IPS-15b (cell line): ENCODE measurements at regions not wholly inside any gene's neighbourhood (a gene's known extent, or its start where the extent isn't known, plus 50 kb on each side); places are given as distances from the start of the nearest gene placed in this dataset.
"Not testable (repeated sequence)": the region's sequence is repeated elsewhere in the genome, so short reads cannot be mapped to it uniquely, and the experiment has no call there.

Experiments used
- H3K27me3 ChIP-seq: one replicate; pipeline ENCODE4 v1.6.1; 2013; ENCODE audit warnings: low read length; ENCODE audit not compliant: control insufficient read depth, insufficient read depth
- H3K36me3 ChIP-seq: one replicate; pipeline ENCODE4 v1.6.1; 2013; ENCODE audit warnings: low read length; ENCODE audit not compliant: control insufficient read depth, insufficient read depth
- H3K4me1 ChIP-seq: one replicate; pipeline ENCODE4 v1.6.1; 2013; ENCODE audit warnings: mild to moderate bottlenecking, low read length; ENCODE audit not compliant: control insufficient read depth, insufficient read depth
- H3K4me3 ChIP-seq: one replicate; pipeline ENCODE4 v1.5.1; 2013; ENCODE audit warnings: low read depth, low read length
- H3K9ac ChIP-seq: one replicate; pipeline ENCODE4 v1.6.1; 2013; ENCODE audit warnings: low read depth, mild to moderate bottlenecking, low read length
- H3K9me3 ChIP-seq: one replicate; pipeline ENCODE4 v1.6.1; 2013; ENCODE audit warnings: mild to moderate bottlenecking, low read length; ENCODE audit not compliant: control insufficient read depth, insufficient read depth

GRCh38 chr4:138435046-138435445 is 192.9 kb upstream of the SLC7A11 start:
- H3K27me3 ChIP-seq, H3K36me3 ChIP-seq, H3K9me3 ChIP-seq, H3K9ac ChIP-seq, H3K4me3 ChIP-seq, H3K4me1 ChIP-seq: not testable (repeated sequence)

GRCh38 chr4:138428611-138429010 is 186.5 kb upstream of the SLC7A11 start:
- no peak overlapping the region for H3K9ac ChIP-seq
- peaks cover 4% of the 10 kb centered on the region for H3K9me3 ChIP-seq
- H3K27me3 ChIP-seq, result no peaks in the 10 kb centered on the region
- H3K4me3 ChIP-seq, result no peak overlapping the region
- H3K36me3 ChIP-seq, result no peaks in the 10 kb centered on the region
- H3K4me1 ChIP-seq, result no peaks in the 10 kb centered on the region

GRCh38 chr4:138426786-138427185 is 184.6 kb upstream of the SLC7A11 start:
- Histone ChIP-seq H3K9me3 (no peaks in the 10 kb centered on the region), H3K27me3 (no peaks in the 10 kb centered on the region), H3K36me3 (no peaks in the 10 kb centered on the region), H3K4me3 (no peak overlapping the region), H3K4me1 (no peaks in the 10 kb centered on the region), H3K9ac (no peak overlapping the region)

- H3K36me3 ChIP-seq, result no peaks in the 10 kb centered on the region
- no peaks in the 10 kb centered on the region for H3K27me3 ChIP-seq
- H3K9ac ChIP-seq, result no peak overlapping the region
- H3K4me1 ChIP-seq, result no peaks in the 10 kb centered on the region
- no peak overlapping the region for H3K4me3 ChIP-seq
- H3K9me3 ChIP-seq, result no peaks in the 10 kb centered on the region
Measured at GRCh38 chr4:138420471-138420870, 178.3 kb upstream of the SLC7A11 start.

- Histone ChIP-seq H3K4me3 (no peak overlapping the region), H3K9me3 (no peaks in the 10 kb centered on the region), H3K4me1 (no peaks in the 10 kb centered on the region), H3K9ac (no peak overlapping the region), H3K27me3 (no peaks in the 10 kb centered on the region), H3K36me3 (no peaks in the 10 kb centered on the region)
Measured at GRCh38 chr4:138414202-138414601, 172.1 kb upstream of the SLC7A11 start.

- Histone ChIP-seq H3K9me3 (no peaks in the 10 kb centered on the region), H3K36me3 (no peaks in the 10 kb centered on the region), H3K4me3 (no peak overlapping the region), H3K4me1 (peaks cover 7% of the 10 kb centered on the region), H3K27me3 (no peaks in the 10 kb centered on the region), H3K9ac (no peak overlapping the region)
Measured at GRCh38 chr4:138413273-138413672, 171.1 kb upstream of the SLC7A11 start.

GRCh38 chr4:138412847-138413246 is 170.7 kb upstream of the SLC7A11 start:
- peaks cover 7% of the 10 kb centered on the region for H3K4me1 ChIP-seq
- H3K27me3 ChIP-seq, result no peaks in the 10 kb centered on the region
- H3K36me3 ChIP-seq, result no peaks in the 10 kb centered on the region
- no peaks in the 10 kb centered on the region for H3K9me3 ChIP-seq
- no peak overlapping the region for H3K4me3 ChIP-seq
- no peak overlapping the region for H3K9ac ChIP-seq

- Histone ChIP-seq H3K4me1 (peaks cover 7% of the 10 kb centered on the region), H3K9ac (no peak overlapping the region), H3K9me3 (no peaks in the 10 kb centered on the region), H3K36me3 (no peaks in the 10 kb centered on the region), H3K4me3 (no peak overlapping the region), H3K27me3 (no peaks in the 10 kb centered on the region)
Measured at GRCh38 chr4:138410266-138410665, 168.1 kb upstream of the SLC7A11 start.

- H3K4me1 ChIP-seq, result peaks cover 7% of the 10 kb centered on the region
- H3K9ac ChIP-seq, result no peak overlapping the region
Measured at GRCh38 chr4:138409670-138410069, 167.5 kb upstream of the SLC7A11 start.

GRCh38 chr4:138408758-138409157 is 166.6 kb upstream of the SLC7A11 start:
- H3K4me3 ChIP-seq, result no peak overlapping the region
- no peaks in the 10 kb centered on the region for H3K36me3 ChIP-seq
- no peaks in the 10 kb centered on the region for H3K27me3 ChIP-seq
- no peaks in the 10 kb centered on the region for H3K9me3 ChIP-seq
- no peak overlapping the region for H3K9ac ChIP-seq
- peaks cover 7% of the 10 kb centered on the region for H3K4me1 ChIP-seq

More at GRCh38 chr4:138409670-138410069, 167.5 kb upstream of the SLC7A11 start:
- Histone ChIP-seq H3K36me3 (no peaks in the 10 kb centered on the region), H3K9me3 (no peaks in the 10 kb centered on the region), H3K4me3 (no peak overlapping the region), H3K27me3 (no peaks in the 10 kb centered on the region)

GRCh38 chr4:138407329-138407728 is 165.2 kb upstream of the SLC7A11 start:
- H3K36me3 ChIP-seq, result no peaks in the 10 kb centered on the region
- no peak overlapping the region for H3K4me3 ChIP-seq
- H3K4me1 ChIP-seq, result peaks cover 7% of the 10 kb centered on the region
- no peak overlapping the region for H3K9ac ChIP-seq
- no peaks in the 10 kb centered on the region for H3K9me3 ChIP-seq
- no peaks in the 10 kb centered on the region for H3K27me3 ChIP-seq

GRCh38 chr4:138406876-138407275 is 164.7 kb upstream of the SLC7A11 start:
- peaks cover 7% of the 10 kb centered on the region for H3K4me1 ChIP-seq
- H3K4me3 ChIP-seq, result no peak overlapping the region
- H3K27me3 ChIP-seq, result no peaks in the 10 kb centered on the region
- no peak overlapping the region for H3K9ac ChIP-seq
- H3K36me3 ChIP-seq, result no peaks in the 10 kb centered on the region
- H3K9me3 ChIP-seq, result no peaks in the 10 kb centered on the region
